HFF-Myc (cell line): ENCODE measurements at regions not wholly inside any gene's neighbourhood (a gene's known extent, or its start where the extent isn't known, plus 50 kb on each side); places are given as distances from the start of the nearest gene placed in this dataset.

Experiments
- DNase-seq: peaks from one replicate; pipeline ENCODE4 v3.0.0-alpha.2; 2011; ENCODE audit warnings: low read depth; ENCODE audit errors: extremely low read depth
- H3K4me3 ChIP-seq: replicated peaks from 2 replicates; pipeline ENCODE4 v1.5.1; 2011; ENCODE audit warnings: low read depth, mild to moderate bottlenecking, control low read depth, low read length
- TF ChIP-seq, protein P1 (sequence below): IDR thresholded peaks from 2 replicates; pipeline ENCODE4 v1.5.1; 2012; ENCODE audit warnings: mild to moderate bottlenecking, low read depth, low read length, control low read depth; ENCODE audit errors: missing control alignments

- TF ChIP-seq, protein P1, sequence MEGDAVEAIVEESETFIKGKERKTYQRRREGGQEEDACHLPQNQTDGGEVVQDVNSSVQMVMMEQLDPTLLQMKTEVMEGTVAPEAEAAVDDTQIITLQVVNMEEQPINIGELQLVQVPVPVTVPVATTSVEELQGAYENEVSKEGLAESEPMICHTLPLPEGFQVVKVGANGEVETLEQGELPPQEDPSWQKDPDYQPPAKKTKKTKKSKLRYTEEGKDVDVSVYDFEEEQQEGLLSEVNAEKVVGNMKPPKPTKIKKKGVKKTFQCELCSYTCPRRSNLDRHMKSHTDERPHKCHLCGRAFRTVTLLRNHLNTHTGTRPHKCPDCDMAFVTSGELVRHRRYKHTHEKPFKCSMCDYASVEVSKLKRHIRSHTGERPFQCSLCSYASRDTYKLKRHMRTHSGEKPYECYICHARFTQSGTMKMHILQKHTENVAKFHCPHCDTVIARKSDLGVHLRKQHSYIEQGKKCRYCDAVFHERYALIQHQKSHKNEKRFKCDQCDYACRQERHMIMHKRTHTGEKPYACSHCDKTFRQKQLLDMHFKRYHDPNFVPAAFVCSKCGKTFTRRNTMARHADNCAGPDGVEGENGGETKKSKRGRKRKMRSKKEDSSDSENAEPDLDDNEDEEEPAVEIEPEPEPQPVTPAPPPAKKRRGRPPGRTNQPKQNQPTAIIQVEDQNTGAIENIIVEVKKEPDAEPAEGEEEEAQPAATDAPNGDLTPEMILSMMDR: no peak
- no peak for DNase-seq
- H3K4me3 ChIP-seq: no peak overlapping the region
These were observed 281.7 kb downstream of the CDC5L start for GRCh38 chr6:44668976-44669934.

DNA sequence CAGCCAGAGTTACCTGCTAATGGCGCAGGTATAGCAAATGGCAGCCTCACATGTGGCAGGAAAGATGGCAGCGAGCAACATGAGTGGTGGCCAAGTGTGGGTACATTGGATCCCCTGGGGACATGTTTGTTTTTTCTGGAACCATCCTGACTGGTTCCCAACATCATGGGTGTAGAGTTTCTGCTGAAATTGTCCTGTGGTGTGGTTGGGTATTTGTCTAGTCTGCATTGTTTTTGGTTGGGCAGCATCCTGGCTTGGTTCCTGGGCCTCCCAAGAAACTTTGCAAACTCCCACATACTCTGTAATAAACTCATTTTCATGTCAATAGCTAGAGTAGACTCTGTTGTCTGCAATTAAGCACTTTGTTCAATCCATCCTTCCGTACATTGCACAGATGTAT lies 282.6 kb downstream of the CDC5L start:
- TF ChIP-seq, protein P1: no peak
- H3K4me3 ChIP-seq: no peak overlapping the region
- no peak for DNase-seq

DNA sequence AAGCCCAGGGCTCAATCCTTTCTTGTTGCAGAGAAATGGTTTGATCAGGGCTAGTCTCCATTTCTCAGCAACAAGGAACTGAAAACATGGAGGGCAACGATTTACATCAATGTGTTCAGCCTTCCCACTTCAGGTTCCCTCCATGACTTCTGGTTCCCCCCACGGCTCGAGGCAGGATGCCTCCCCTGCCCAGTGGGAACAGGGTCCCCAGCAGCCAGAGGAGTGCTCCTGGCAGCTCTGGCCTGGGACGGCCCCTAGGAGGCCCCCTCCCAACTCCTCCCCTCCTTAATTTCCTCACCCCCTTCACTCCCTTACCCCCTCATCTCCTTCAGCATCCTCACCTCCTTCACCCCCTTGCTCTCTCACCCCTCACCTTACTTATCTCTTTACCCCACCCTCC lies 283.8 kb downstream of the CDC5L start:
- H3K4me3 ChIP-seq: no peak overlapping the region
- TF ChIP-seq, protein P1: no peak
- DNase-seq: no peak

DNA sequence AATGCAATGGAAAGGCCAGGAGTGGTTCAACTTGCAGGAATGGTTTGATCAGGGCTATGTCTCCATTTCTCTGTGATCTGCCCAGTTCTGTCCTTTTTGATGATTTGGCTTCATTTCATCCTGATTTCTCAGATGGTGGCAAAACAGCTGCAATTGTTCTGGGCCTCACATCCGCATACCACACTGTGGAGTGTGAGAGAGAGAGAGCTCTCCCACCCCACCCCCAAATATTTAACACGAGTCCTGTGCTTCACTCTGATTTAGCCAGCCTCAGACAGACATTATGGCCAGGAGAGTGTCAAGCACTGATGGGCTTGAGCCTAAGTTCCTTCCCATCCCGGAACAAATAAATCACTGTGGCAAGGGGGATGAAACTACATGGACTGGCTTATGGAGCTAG lies 284.6 kb downstream of the CDC5L start:
- H3K4me3 ChIP-seq: no peak overlapping the region
- no peak for DNase-seq
- TF ChIP-seq, protein P1: no peak

DNA sequence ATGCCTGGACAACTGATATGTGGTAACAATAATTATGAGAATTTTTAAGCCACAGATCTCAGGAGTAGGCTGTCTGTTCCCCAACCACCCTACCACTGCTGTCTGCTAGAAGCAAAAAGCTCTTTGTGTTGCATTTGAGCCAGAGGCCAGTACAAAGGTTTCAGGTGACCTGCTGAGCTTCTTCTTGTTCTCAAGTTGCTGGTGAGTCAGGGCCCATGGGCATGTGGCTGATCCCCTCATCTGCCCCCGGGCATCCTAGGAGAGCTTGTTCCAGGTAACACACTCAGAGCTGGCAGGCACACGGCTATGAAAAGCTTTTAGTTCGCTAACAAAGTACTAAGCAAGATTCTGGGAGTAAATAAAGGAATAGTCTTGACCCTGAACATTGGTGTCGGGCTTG lies 285.3 kb downstream of the CDC5L start:
- H3K4me3 ChIP-seq: no peak overlapping the region
- no peak for DNase-seq
- TF ChIP-seq, protein P1: no peak

DNA sequence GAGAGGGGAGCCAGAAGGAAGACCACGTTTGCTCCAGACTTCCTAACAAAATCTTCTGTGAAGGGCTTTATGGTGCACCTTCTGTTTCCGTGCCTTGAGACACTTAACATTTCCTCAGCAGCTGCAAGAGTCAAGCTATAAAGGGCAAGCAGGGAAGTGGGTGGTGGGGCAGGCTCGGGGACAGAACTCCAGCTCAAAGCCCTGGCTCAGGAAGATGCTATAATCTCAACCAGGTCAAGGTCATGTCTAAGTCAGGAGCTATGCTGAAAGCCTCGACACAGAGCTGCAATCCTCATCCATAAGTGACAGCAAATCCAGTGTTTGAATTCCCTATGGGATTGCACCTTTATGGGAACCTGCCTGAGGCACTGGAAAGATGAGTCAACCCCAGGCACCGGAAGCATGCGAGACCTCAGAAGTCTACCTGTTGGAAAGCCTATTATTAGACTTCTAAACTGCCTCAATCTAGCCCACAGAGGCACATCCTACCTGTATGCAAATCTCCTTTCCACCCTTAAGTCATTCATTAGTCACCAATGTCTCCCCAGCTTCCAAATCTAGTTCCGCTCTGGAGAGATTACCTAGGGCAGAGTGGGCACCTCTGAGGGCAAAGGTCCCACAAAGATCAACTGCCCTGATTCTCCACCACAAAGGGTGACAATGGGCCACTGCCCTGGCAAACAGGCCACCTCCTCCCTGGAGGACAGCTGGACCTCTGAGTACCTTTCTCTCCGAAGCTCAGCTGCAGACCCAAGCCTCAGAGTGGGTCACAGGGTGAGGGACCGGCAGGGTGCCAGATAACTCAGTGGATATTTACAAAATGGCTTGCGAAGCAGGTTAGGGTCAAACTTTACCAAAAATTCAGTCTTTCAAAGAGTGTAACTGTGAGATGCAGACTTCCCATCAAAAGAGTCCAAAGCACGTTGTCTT lies 287.0 kb downstream of the CDC5L start:
- TF ChIP-seq, protein P1: no peak
- H3K4me3 ChIP-seq: no peak overlapping the region
- no peak for DNase-seq
